GM23248 (cell line): ENCODE measurements at regions not wholly inside any gene's neighbourhood (a gene's known extent, or its start where the extent isn't known, plus 50 kb on each side); places are given as distances from the start of the nearest gene placed in this dataset.

ENCODE experiments used
- EZH2 ChIP-seq: fragments of 200-600 bp; sonication (generic); IDR thresholded peaks from 2 replicates; pipeline ENCODE4 v1.6.1; 2018; ENCODE audit warnings: antibody characterized with exemption, mild to moderate bottlenecking; ENCODE audit not compliant: insufficient read depth, poor library complexity, severe bottlenecking
- EZH2phosphoT487 ChIP-seq: fragments of 200-600 bp; sonication (generic); IDR thresholded peaks from 2 replicates; pipeline ENCODE4 v1.6.1; 2018; ENCODE audit warnings: antibody characterized with exemption, moderate library complexity, mild to moderate bottlenecking, low read depth; ENCODE audit not compliant: insufficient read depth

- TF ChIP-seq EZH2: no peak
- no peak for TF ChIP-seq EZH2phosphoT487
Observed at GRCh38 chr17:71914812-71915211, 206.0 kb upstream of the SOX9 start.
